Stimulated activated CD8-positive, alpha-beta memory T cell treated with anti-CD3 and anti-CD28 coated beads, Interleukin-4, amount 100 ng/mL, for 48 hours (primary cell): ENCODE measurements at regions not wholly inside any gene's neighbourhood (a gene's known extent, or its start where the extent isn't known, plus 50 kb on each side); places are given as distances from the start of the nearest gene placed in this dataset.

ENCODE experiments used
- DNase-seq: peaks from one replicate; pipeline ENCODE4 v3.0.0-alpha.2; 2020

- DNase-seq: no peak
Measured at GRCh38 chr7:136664537-136664936, 203.9 kb upstream of the CHRM2 start.

GRCh38 chr7:136657482-136657921, 210.9 kb upstream of the CHRM2 start:
- DNase-seq: no peak

GRCh38 chr7:136656516-136656915, 211.9 kb upstream of the CHRM2 start:
- DNase-seq: no peak

- DNase-seq: no peak
Measured at GRCh38 chr7:136655414-136655813, 213.0 kb upstream of the CHRM2 start.

- DNase-seq: no peak
Measured at GRCh38 chr7:136654406-136654805, 214.0 kb upstream of the CHRM2 start.

GRCh38 chr7:136652635-136653370, 215.6 kb upstream of the CHRM2 start:
- DNase-seq: no peak

- DNase-seq: no peak
Measured at GRCh38 chr7:136640977-136641376, 227.5 kb upstream of the CHRM2 start.

- no peak for DNase-seq
Measured at GRCh38 chr7:136637813-136638212, 230.6 kb upstream of the CHRM2 start.

- no peak for DNase-seq
Measured at GRCh38 chr7:136635751-136636150, 232.7 kb upstream of the CHRM2 start.

GRCh38 chr7:136618818-136619217, 249.6 kb upstream of the CHRM2 start:
- no peak for DNase-seq

GRCh38 chr7:136617176-136617575, 251.3 kb upstream of the CHRM2 start:
- no peak for DNase-seq

GRCh38 chr7:136605532-136606329, 262.7 kb upstream of the CHRM2 start:
- no peak for DNase-seq

- DNase-seq: no peak
Measured at GRCh38 chr7:136601772-136602171, 266.7 kb upstream of the CHRM2 start.

GRCh38 chr7:136600475-136600874, 268.0 kb upstream of the CHRM2 start:
- DNase-seq: no peak

- DNase-seq: no peak
Measured at GRCh38 chr7:136594739-136595144, 273.7 kb upstream of the CHRM2 start.

- DNase-seq: no peak
Measured at GRCh38 chr7:136588216-136588615, 280.2 kb upstream of the CHRM2 start.

GRCh38 chr7:136585954-136586670, 282.3 kb upstream of the CHRM2 start:
- DNase-seq: no peak

GRCh38 chr7:136566491-136566890, 302.0 kb upstream of the CHRM2 start:
- DNase-seq: no peak

- DNase-seq: no peak
Measured at GRCh38 chr7:136555933-136556332, 312.5 kb upstream of the CHRM2 start.

- no peak for DNase-seq
Measured at GRCh38 chr7:136551618-136552017, 316.8 kb upstream of the CHRM2 start.

GRCh38 chr7:136549756-136550155, 318.7 kb upstream of the CHRM2 start:
- no peak for DNase-seq

GRCh38 chr7:136533732-136534131, 334.7 kb upstream of the CHRM2 start:
- DNase-seq: no peak

- DNase-seq: no peak
Measured at GRCh38 chr7:136530831-136531230, 337.6 kb upstream of the CHRM2 start.

- DNase-seq: no peak
Measured at GRCh38 chr7:136528329-136528728, 340.1 kb upstream of the CHRM2 start.
